ENCODE measurements at regions not wholly inside any gene's neighbourhood (a gene's known extent, or its start where the extent isn't known, plus 50 kb on each side); places are given as distances from the start of the nearest gene placed in this dataset.
"Not testable (repeated sequence)": the region's sequence is repeated elsewhere in the genome, so short reads cannot be mapped to it uniquely, and the experiment has no call there.

- no peak for DNase-seq
These were observed 563.3 kb upstream of the SYNCRIP start for GRCh38 chr6:86205980-86206379.

DNA sequence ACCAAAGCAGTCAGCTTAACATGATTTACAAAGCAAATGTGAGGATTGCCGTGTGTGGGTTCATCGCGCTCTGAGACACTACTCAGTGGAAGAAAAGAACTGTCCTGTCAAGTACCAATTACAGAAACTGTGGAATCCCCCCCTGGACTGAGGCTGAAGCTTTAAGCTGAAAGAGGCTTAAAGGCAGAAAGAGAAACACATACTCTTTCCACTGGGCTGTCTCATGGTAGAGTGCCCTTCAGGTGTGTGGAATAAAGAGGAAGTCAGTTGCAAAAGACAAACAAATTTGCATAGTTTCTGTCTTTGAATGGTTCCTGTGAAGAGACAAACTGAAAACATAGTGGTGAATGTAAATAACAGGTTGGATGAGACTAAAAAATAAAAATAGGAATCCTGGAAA lies 560.4 kb upstream of the SYNCRIP start:
- DNase-seq = no peak

DNA sequence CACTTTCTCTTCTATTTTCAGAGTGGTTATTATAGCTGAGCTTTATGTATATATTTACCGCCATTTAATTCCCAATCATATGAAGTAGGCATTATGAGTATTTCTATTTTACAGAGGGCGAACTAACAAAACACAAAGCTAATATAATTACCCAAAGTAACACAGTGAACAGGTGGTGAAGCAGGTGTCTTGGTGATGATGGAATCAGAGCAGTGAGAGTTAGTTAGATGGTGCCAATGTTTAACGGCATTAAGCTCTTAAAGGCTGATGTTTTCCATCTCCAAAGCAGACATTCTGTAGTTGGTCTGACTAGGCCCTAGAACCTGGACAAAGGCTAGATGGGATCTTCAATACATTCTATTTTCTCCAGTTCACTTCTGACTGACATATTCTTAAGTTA lies 551.1 kb upstream of the SYNCRIP start:
- no peak for DNase-seq

DNA sequence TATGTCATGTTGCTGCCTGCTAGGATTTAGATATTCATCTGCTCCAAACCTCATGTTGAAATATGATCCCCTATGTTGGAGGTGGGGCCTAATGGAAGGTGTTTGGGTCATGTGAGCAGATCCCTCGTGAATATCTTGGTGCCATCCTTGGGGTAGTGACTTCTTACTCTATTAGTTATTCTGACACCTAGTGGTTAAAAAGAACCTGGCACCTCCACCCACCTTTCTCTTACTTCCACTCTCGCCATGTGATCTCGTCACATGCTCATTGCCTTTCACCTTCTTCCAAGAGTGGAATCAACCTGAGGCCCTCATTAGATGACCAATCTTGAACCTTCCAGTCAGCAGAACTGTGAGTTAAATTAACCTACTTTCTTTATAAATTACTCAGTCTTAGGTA lies 549.4 kb upstream of the SYNCRIP start:
- no peak for DNase-seq

GRCh38 chr6:86175149-86175548 lies 532.5 kb upstream of the SYNCRIP start:
- peak; percentile 47 for DNase-seq

DNA sequence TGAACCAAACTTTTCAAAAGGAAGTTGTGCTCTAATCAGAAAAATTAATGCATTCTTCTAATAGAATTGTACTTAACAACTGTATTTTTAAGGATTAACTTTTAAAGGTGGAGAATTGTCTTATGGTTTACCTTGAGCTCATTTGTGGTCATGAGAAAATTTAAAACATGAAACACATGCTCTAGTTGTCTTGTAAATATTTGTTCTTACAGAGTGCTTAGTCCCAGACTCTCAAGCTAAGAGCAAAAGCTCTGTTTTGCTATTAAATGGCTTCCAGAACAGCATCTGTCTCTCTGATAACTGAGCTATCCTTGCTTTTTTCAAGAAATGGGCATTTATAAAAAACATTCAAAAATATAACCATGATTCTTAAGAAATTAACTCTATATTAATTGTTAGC lies 512.2 kb upstream of the SYNCRIP start:
- DNase-seq = no peak

DNA sequence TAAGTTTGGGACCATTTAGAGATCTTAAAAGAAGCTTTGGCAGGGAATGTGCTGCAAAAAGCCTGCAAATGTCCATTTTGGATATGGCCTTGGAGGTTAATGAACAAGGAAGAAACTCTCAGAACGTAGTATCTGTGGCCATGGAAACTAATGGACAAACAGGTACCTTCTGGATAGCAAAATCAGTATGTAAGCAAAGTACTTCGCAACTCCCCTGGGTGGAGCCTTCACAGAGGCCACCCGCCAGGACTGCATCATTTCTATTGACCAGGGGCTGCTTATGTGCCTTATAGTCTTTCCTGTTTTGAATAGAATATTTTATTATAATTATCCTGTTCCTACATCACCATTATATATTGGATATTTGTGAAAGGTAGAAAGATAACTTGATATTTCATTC lies 510.8 kb upstream of the SYNCRIP start:
- no peak for DNase-seq

- DNase-seq = no peak
These were observed 509.9 kb upstream of the SYNCRIP start for GRCh38 chr6:86152546-86152945.

- DNase-seq = no peak
These were observed 505.9 kb upstream of the SYNCRIP start for GRCh38 chr6:86148586-86148985.

DNA sequence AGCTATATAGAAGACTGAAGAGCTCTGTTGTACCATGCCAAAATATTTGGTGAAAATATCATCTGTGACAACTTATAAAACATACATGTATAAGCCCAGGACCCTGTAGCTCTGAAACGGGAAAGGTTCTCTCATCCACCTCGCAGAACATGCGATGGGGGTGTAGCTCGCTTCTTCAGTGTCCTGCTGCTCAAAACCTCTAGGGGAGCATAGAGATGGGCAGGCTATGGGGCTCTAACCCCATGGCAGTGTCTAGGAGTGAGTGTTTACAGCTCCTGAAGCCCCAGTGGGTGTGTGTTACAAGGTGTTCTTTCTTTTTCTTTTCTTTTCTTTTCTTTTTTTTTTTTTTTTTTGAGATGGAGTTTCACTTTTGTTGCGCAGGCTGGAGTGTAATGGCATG lies 505.2 kb upstream of the SYNCRIP start:
- no peak for DNase-seq

DNA sequence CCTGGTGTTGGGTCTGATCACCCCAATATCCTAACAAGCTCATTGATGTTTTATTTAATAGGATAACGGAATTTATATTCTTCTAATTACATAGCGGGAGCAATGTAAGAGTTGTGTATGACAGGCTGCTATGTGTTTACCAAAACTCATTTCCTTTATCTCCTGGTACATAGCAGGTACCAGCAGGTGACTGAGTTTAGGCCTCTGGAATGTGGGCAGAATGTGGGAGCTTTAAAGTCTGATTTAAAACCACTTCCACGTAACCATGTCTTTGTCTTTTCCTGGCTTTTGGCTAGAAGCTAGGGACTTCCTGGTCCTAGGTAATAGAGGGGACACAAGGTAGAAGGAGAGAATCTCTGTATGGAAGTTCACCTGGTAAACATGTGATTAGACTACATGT lies 504.6 kb upstream of the SYNCRIP start:
- DNase-seq = no peak

GRCh38 chr6:86146751-86147150 lies 504.1 kb upstream of the SYNCRIP start:
- not testable (repeated sequence) for DNase-seq

- no peak for DNase-seq
These were observed 499.6 kb upstream of the SYNCRIP start for GRCh38 chr6:86142326-86142725.

DNA sequence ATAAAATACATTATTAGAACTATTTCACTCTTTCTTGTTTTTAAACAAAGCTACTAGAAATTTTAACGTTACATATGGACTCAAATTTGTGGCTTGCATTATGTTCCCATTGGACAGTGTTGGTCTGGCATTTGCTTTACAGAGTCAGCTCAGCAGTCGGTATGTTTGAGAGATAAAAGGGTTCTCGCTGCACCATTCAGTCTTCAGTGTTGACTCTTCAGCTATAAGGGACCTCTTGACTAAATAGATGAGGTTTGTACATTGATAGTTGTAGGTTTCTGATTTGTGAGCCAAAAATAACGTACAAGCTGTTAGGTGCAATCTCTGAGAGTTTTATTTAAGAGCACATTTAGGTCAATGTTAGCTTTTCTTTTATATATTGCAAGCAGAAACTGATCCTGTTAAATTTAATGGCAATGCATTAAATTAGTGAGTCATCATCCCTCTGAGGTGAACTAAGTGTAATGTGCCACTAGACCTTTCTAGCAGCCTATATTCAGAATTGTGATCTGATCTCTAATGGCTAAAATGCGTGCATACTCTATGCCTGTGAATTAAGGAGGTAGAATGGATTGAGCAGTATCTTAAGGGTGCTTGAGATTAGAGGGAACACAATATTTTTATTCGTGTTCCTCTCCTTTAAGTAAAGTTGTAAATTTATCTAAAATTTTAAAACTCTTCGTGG lies 485.6 kb upstream of the SYNCRIP start:
- no peak for DNase-seq

DNA sequence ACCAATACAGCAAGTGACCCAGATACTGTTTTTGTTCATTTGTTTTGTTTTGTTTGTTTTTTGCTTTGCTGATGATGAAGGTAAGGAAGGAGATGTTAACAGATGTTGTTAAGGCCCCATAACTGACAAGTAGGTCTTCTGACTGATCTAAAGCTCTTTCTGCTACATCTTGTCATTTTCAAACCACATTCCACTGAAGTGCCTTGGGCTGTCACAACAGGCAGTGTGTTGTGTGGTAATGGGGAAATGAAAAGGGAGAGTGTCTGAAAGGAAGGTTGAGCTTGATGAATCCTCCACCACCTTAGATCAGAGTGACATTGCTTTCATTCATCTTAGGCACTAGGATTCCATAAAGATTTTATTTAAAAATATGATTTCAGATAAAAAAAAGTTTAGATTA lies 479.4 kb upstream of the SYNCRIP start:
- no peak for DNase-seq

DNA sequence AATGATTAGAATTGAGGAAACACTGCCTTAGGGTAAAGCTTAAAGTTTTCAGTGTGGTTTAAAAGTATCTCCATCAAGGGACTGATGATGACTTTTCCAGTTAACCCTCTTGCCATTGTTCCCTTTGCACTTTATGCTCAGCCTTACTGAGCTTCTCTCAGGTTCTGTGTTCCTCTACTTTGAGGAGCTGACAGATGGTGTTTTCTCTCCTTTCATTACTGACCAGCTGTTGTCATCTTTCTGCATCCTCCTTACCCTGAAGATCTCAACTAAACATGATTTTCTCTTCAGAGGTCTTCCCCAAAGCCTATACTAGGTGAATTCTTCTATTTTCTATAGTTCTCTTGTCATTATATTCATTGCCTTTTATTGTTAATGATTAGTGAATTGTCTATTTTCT lies 475.6 kb upstream of the SYNCRIP start:
- DNase-seq = no peak

GRCh38 chr6:86107985-86108384 lies 465.3 kb upstream of the SYNCRIP start:
- no peak for DNase-seq

DNA sequence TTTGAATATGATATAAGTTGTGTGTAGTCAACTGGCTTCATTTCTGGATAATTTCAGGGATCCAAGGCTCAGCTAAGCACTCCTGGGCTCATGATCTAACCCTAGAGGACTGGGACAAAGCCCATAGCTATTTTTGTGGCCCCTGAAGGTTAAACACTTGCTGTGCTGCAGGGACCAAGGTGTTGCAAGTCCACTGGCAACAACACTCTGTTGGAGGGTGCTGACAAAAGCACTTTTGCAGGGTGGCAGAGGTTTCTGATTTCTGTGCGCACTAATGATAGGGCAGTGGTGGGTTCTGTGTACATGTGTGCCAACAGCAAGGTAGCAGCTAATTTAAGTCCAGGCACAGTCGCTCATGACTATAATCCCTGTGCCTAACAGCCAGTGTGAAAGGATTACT lies 445.3 kb upstream of the SYNCRIP start:
- no peak for DNase-seq

- no peak for DNase-seq
These were observed 437.3 kb upstream of the SYNCRIP start for GRCh38 chr6:86079938-86080337.

DNA sequence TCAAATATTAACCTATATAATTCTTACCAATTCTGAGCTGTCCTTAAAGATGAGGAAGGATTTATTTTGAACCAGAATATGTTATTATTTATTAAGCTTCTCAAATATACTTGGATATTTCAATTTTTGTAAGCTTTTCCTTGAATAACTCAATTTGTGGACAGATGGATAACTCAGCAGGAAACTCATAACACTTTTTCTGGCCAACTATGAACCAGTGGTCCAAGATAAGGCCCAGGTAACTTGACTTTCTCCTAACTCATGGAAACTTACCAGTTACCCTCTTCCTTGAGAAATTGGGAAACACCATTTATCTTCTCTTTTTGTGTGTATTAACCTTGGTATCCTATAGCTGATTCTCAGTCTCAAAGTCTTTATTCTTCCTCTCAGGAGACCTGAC lies 427.5 kb upstream of the SYNCRIP start:
- no peak for DNase-seq

GRCh38 chr6:86065002-86065401 lies 422.3 kb upstream of the SYNCRIP start:
- not testable (repeated sequence) for DNase-seq

DNA sequence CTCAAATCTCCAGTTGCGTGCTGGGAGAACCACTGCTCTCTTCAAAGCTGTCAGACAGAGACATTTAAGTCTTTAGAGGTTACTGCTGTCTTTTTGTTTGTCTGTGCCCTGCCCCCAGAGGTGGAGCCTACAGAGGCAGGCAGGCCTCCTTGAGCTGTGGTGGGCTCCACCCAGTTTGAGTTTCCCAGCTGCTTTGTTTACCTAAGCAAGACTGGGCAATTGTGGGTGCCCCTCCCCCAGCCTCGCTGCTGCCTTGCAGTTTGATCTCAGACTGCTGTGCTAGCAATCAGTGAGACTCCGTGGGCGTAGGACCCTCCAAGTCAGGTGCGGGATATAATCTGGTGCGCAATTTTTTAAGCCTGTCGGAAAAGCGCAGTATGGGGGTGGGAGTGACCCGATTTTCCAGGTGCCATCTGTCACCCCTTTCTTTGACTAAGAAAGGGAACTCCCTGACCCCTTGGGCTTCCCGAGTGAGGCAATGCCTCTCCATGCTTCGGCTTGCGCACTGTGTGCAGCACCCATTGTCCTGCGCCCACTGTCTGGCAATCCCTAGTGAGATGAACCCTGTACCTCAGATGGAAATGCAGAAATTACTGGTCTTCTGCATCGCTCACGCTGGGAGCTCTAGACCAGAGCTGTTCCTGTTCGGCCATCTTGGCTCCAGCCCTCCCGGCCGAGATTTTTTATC lies 414.8 kb upstream of the SYNCRIP start:
- DNase-seq = not testable (repeated sequence)

- DNase-seq = no peak
These were observed 402.4 kb upstream of the SYNCRIP start for GRCh38 chr6:86045038-86045437.

DNA sequence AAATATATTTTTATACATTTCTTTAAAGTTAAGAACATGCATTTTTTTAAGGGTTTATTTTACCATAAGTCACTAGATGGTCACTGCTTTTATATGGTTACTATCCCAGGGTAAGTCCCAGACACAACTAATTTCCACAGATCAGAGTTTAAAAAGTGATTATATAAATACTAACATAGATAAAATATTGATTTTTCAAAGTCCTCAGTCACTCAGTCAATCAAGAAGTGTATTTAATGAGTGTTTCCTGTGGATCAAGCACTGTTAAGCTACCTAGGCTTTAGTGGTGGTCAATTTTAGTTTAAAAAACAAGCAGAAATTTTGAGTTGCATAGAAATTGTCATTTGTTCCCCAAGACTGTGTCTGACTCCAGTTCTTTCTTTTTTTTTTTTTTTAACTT lies 399.5 kb upstream of the SYNCRIP start:
- no peak for DNase-seq

GRCh38 chr6:86031713-86032112 lies 389.0 kb upstream of the SYNCRIP start:
- DNase-seq = no peak

Measured in SHP77 treated with DMSO at 0.1 percent for 48 hours (cell line).